Fibroblast of upper back skin (primary cell): ENCODE measurements at regions not wholly inside any gene's neighbourhood (a gene's known extent, or its start where the extent isn't known, plus 50 kb on each side); places are given as distances from the start of the nearest gene placed in this dataset.

ENCODE experiments used
- DNase-seq: peaks from one replicate; pipeline ENCODE4 v3.0.0-alpha.2; 2013

GRCh38 chr2:55101466-55101865, 51.2 kb upstream of the RTN4 start:
- no peak for DNase-seq

- peak; percentile 88 for DNase-seq
These were observed 49.9 kb upstream of the RTN4 start for GRCh38 chr2:55099878-55100820.
